ENCODE measurements at regions not wholly inside any gene's neighbourhood (a gene's known extent, or its start where the extent isn't known, plus 50 kb on each side); places are given as distances from the start of the nearest gene placed in this dataset.

DNA sequence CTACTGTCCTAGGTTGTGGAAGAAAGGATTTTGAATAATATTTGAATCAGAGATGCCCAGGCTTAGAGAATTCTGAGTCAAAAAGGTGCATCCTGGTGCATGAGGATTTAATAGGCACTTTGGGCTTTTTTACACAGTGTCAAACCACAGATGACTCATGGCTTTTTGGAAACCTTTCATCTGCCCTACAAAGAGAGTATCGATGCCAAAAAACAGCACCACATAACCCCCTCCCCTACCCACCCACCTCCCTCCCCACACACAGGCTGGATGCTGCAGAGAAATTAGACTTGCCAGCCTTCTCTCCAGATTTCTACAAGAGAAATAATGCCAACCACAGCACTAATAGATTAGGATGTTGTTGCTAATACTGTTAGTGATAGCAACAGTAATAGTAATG is 779.3 kb downstream of the NLGN4X start:
- no peaks in the 10 kb centered on the region for H3K9me3 ChIP-seq
- no peak overlapping the region for H3K27ac ChIP-seq
- no peaks in the 10 kb centered on the region for H3K27me3 ChIP-seq
- no peaks in the 10 kb centered on the region for H3K4me1 ChIP-seq
- H3K36me3 ChIP-seq = no peaks in the 10 kb centered on the region
- H3K4me3 ChIP-seq = no peak overlapping the region
- 72 to 89% methylated on average over 1 of the region's 1 CpG for WGBS, 2 donors
- intact Hi-C loops (cut with DNase I) = no loop called here
- TF ChIP-seq POLR2A (IDR thresholded peaks at IDR 0.05) = no peak
- TF ChIP-seq, protein P1, sequence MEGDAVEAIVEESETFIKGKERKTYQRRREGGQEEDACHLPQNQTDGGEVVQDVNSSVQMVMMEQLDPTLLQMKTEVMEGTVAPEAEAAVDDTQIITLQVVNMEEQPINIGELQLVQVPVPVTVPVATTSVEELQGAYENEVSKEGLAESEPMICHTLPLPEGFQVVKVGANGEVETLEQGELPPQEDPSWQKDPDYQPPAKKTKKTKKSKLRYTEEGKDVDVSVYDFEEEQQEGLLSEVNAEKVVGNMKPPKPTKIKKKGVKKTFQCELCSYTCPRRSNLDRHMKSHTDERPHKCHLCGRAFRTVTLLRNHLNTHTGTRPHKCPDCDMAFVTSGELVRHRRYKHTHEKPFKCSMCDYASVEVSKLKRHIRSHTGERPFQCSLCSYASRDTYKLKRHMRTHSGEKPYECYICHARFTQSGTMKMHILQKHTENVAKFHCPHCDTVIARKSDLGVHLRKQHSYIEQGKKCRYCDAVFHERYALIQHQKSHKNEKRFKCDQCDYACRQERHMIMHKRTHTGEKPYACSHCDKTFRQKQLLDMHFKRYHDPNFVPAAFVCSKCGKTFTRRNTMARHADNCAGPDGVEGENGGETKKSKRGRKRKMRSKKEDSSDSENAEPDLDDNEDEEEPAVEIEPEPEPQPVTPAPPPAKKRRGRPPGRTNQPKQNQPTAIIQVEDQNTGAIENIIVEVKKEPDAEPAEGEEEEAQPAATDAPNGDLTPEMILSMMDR (IDR thresholded peaks at IDR 0.05) = no peak
- no peak for TF ChIP-seq EP300 (IDR thresholded peaks at IDR 0.05)
- no peak for TF ChIP-seq POLR2AphosphoS5 (IDR thresholded peaks at IDR 0.05)
- DNase-seq = no peak

DNA sequence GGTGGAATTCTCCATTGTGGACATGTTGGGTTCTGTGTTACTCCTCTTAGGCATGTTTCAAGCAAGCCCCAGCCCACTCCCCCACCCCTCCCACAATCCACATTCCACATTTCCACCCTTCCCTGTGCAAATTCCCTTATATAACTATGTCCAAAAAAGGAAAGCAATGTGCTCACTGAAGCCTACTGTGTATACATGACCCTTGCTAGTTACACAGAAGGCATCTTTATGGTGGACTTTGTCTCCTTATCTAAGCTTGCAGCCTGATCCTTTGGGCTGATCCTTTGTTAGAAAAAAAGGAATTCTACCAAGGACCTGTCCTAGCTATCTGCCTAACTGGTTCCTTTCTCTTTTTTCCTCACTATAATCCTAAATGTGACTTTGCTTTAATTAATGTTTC is 796.8 kb downstream of the NLGN4X start:
- H3K36me3 ChIP-seq = no peaks in the 10 kb centered on the region
- H3K27me3 ChIP-seq = no peaks in the 10 kb centered on the region
- H3K4me1 ChIP-seq = no peaks in the 10 kb centered on the region
- DNase-seq = no peak
- intact Hi-C loops (cut with DNase I) = no loop called here
- no peak overlapping the region for H3K27ac ChIP-seq
- H3K9me3 ChIP-seq = no peaks in the 10 kb centered on the region
- H3K4me3 ChIP-seq = no peak overlapping the region
- TF ChIP-seq POLR2A (IDR thresholded peaks at IDR 0.05) (no peak), EP300 (IDR thresholded peaks at IDR 0.05) (no peak), POLR2AphosphoS5 (IDR thresholded peaks at IDR 0.05) (no peak)
- TF ChIP-seq, protein P1 (IDR thresholded peaks at IDR 0.05) = no peak

DNA sequence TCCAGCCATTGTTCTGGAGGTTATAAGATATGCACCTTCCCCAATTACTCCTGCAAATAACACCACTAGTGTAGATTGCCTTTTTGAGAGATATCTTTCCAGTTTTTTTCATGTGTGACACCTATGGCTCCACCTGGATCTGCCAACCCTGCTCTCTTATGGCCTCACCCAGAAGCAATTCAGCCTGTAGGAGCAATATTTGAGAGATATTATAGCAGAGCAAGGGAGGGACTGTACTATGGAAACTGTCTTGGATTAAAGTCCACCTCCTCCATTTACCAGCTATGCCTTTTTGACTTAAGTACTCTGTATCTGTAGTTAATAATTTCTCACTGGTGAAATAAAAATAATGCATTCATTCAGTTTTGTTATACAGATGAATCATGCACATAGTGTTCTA is 803.5 kb downstream of the NLGN4X start:
- TF ChIP-seq POLR2AphosphoS5 (IDR thresholded peaks at IDR 0.05) (no peak), EP300 (IDR thresholded peaks at IDR 0.05) (no peak), POLR2A (IDR thresholded peaks at IDR 0.05) (no peak)
- TF ChIP-seq, protein P1 (IDR thresholded peaks at IDR 0.05) = no peak
- Histone ChIP-seq H3K36me3 (no peaks in the 10 kb centered on the region), H3K4me1 (no peaks in the 10 kb centered on the region), H3K9me3 (no peaks in the 10 kb centered on the region), H3K27me3 (no peaks in the 10 kb centered on the region), H3K27ac (no peak overlapping the region), H3K4me3 (no peak overlapping the region)
- no peak for DNase-seq
- intact Hi-C loops (cut with DNase I) = no loop called here

DNA sequence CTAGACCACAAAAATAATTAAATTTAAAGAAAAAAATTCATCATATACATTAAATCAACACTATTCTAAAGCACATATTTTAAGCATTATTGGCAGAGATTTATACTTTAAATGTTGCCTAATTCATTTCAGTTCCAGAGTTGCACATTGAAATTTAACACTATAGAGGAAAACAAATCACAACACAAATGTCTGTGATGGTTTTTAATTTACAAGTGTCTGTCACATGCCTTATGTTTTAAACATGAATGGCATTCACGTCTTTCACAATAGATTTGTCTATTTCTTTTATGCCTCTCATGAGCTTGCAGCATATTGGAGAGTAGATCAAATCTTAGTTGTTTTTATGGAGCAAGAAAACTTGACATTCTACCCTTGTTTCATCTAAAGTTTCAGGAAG is 811.3 kb downstream of the NLGN4X start:
- no peaks in the 10 kb centered on the region for H3K36me3 ChIP-seq
- H3K4me3 ChIP-seq = no peak overlapping the region
- TF ChIP-seq, protein P1 (IDR thresholded peaks at IDR 0.05) = no peak
- no peak for TF ChIP-seq POLR2A (IDR thresholded peaks at IDR 0.05)
- no peak for TF ChIP-seq EP300 (IDR thresholded peaks at IDR 0.05)
- no peak for TF ChIP-seq POLR2AphosphoS5 (IDR thresholded peaks at IDR 0.05)
- WGBS, 2 donors = 63 to 68% methylated on average over 1 of the region's 1 CpG
- no peak for DNase-seq
- no peaks in the 10 kb centered on the region for H3K4me1 ChIP-seq
- intact Hi-C loops (cut with DNase I) = no loop called here
- no peak overlapping the region for H3K27ac ChIP-seq
- H3K27me3 ChIP-seq = no peaks in the 10 kb centered on the region
- H3K9me3 ChIP-seq = no peaks in the 10 kb centered on the region

DNA sequence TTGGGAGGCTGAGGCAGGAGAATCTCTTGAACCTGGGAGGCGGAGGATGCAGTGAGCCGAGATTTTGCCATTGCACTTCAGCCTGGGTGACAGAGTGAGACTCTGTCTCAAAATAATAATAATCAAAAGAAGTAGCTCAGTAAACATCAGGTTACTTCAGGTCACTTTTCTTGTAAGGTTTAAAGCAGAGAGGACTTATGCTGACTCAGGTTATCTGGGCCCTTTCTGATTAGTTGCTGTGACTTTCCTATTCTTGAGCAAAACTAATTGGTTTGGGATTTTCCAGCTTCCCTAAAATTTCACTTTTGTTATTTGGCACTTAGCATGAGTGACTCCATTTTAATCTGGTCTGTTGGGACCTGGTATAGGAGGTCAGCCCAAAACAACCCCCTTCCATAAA is 812.9 kb downstream of the NLGN4X start:
- TF ChIP-seq EP300 (IDR thresholded peaks at IDR 0.05) (no peak), POLR2A (IDR thresholded peaks at IDR 0.05) (no peak), POLR2AphosphoS5 (IDR thresholded peaks at IDR 0.05) (no peak)
- TF ChIP-seq, protein P1 (IDR thresholded peaks at IDR 0.05) = no peak
- no peak overlapping the region for H3K4me3 ChIP-seq
- no peaks in the 10 kb centered on the region for H3K36me3 ChIP-seq
- no peaks in the 10 kb centered on the region for H3K4me1 ChIP-seq
- 90 to 100% methylated on average over 2 of the region's 2 CpGs for WGBS, 2 donors
- H3K27me3 ChIP-seq = no peaks in the 10 kb centered on the region
- H3K9me3 ChIP-seq = no peaks in the 10 kb centered on the region
- intact Hi-C loops (cut with DNase I) = no loop called here
- DNase-seq = no peak
- no peak overlapping the region for H3K27ac ChIP-seq

All from sigmoid colon (tissue), 6 donors.